ENCODE measurements at regions not wholly inside any gene's neighbourhood (a gene's known extent, or its start where the extent isn't known, plus 50 kb on each side); places are given as distances from the start of the nearest gene placed in this dataset.

DNA sequence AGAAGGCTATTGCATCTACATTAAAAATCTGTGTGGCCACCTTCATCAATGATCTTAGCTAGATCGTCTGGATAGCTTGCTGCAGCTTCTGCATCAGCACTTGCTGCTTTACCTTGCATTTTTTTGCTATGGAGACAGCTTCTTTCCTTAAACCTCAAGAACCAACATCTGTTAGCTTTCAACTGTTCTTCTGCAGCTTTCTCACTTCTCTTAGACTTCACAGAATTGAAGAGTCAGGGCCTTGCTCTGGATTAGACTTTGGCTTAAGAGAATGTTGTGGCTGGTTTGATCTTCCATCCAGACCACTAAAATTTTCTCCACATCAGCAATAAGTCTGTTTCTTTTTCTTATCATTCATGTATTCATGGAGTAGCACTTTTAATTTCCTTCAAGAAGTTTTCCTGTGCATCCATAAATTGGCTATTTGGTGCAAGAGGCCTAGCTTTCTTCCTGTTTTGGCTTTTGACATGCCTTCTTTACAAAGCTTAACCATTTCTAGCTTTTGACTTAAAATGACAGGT, 54.4 kb upstream of the MAP4K4 start:
- TF ChIP-seq, protein P1, sequence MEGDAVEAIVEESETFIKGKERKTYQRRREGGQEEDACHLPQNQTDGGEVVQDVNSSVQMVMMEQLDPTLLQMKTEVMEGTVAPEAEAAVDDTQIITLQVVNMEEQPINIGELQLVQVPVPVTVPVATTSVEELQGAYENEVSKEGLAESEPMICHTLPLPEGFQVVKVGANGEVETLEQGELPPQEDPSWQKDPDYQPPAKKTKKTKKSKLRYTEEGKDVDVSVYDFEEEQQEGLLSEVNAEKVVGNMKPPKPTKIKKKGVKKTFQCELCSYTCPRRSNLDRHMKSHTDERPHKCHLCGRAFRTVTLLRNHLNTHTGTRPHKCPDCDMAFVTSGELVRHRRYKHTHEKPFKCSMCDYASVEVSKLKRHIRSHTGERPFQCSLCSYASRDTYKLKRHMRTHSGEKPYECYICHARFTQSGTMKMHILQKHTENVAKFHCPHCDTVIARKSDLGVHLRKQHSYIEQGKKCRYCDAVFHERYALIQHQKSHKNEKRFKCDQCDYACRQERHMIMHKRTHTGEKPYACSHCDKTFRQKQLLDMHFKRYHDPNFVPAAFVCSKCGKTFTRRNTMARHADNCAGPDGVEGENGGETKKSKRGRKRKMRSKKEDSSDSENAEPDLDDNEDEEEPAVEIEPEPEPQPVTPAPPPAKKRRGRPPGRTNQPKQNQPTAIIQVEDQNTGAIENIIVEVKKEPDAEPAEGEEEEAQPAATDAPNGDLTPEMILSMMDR (IDR thresholded peaks at IDR 0.05), result no peak
- TF ChIP-seq POLR2AphosphoS5 (IDR thresholded peaks at IDR 0.05) (no peak), POLR2A (IDR thresholded peaks at IDR 0.05) (no peak)

All from prostate gland (tissue), 2 donors.